ENCODE measurements at regions not wholly inside any gene's neighbourhood (a gene's known extent, or its start where the extent isn't known, plus 50 kb on each side); places are given as distances from the start of the nearest gene placed in this dataset.

DNA sequence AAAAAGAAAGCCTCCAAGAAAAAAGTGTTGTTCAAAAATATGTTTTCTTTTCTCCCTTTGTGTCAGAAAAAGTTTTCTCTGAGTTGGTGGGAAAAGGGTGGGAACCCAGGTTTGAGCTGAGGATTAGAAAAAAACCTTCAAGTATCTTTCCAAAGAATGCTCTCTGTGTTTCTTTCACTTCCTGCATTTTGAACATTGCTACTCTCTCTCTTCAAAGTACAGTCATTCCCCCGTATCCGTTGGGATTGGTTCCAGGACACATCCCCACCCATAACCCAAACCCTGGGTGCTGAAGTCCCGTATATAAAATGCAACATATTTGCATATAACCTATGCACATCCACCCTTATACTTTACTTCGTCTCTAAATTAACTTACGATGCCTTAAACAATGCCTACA lies 139.6 kb downstream of the TMCO5A start:
- no peak for DNase-seq (ENCODE audit: extremely low spot score)
- TF ChIP-seq, protein P1, sequence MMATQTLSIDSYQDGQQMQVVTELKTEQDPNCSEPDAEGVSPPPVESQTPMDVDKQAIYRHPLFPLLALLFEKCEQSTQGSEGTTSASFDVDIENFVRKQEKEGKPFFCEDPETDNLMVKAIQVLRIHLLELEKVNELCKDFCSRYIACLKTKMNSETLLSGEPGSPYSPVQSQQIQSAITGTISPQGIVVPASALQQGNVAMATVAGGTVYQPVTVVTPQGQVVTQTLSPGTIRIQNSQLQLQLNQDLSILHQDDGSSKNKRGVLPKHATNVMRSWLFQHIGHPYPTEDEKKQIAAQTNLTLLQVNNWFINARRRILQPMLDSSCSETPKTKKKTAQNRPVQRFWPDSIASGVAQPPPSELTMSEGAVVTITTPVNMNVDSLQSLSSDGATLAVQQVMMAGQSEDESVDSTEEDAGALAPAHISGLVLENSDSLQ (IDR thresholded peaks at IDR 0.05): no peak
- ChIA-PET CTCF (interaction anchor here (0.5 to 1.0 kb wide), 2 partner anchors 79 to 642 kb away, joined by 3 to 4 read pairs; no protein-coding TSS in a partner anchor), POLR2A (interaction anchor here (0.6 to 0.8 kb wide), 3 partner anchors 25 to 396 kb away, joined by 3 to 4 read pairs (median 3); no protein-coding TSS in a partner anchor)

DNA sequence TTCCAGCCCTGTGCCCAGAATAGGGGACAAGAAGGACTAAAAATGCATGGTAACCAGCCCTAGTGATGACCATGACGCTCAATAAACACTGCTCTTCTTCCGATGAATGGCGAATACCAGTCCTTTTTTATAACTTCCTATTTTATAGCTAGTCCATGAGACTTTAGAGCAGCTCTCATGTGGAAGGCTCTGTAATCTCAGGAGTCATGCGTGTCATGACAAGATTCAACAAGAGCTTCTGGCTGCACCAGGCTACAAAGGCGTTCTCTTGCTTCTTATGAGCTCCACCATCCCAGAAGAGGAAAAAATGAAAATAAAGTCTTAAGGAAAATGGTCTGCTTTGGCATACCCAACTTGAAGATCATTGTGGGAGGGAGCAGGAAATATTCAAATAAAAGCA lies 141.0 kb downstream of the TMCO5A start:
- ChIA-PET POLR2A (interaction anchor here (0.8 kb wide), 1 partner anchor 175 kb away, joined by 3 read pairs; no protein-coding TSS in a partner anchor), CTCF (no interaction called here)
- TF ChIP-seq LEF1 (IDR thresholded peaks at IDR 0.05; ENCODE audit: borderline replicate concordance): no peak
- TF ChIP-seq, protein P1 (IDR thresholded peaks at IDR 0.05): no peak
- no peak for TF ChIP-seq HDGF (IDR thresholded peaks at IDR 0.05; ENCODE audit: borderline replicate concordance)
- no peak for TF ChIP-seq NFRKB (IDR thresholded peaks at IDR 0.05)
- no peak for TF ChIP-seq L3MBTL2 (conservative IDR thresholded peaks at IDR 0.05)
- no peak for DNase-seq (ENCODE audit: extremely low spot score)

DNA sequence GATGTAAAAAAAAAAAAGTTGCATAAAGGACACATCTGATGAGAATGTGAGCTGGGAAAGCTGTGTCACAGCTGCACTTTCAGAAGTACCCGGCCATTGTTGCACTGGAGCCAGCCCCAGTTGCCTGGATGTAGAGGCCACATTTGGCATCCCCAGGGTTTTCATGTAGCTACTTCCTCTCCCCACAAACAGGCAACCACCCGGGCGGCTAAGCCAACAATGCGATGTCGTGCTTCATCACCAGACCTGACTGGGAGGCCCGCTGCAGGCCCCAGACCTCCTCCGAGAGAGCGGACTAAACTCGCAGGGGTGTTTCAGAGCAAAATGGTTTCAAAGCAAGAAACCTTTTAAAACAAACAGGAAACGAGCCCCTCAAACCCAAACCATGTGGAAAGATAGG lies 142.3 kb downstream of the TMCO5A start:
- no peak for TF ChIP-seq ARNT (IDR thresholded peaks at IDR 0.05)
- no peak for TF ChIP-seq LEF1 (IDR thresholded peaks at IDR 0.05; ENCODE audit: borderline replicate concordance)
- no peak for TF ChIP-seq BHLHE40 (IDR thresholded peaks at IDR 0.05; ENCODE audit: borderline replicate concordance)
- no peak for TF ChIP-seq FOXM1 (IDR thresholded peaks at IDR 0.05; ENCODE audit: borderline replicate concordance)
- TF ChIP-seq FOXA1 (IDR thresholded peaks at IDR 0.05): no peak
- TF ChIP-seq TARDBP (IDR thresholded peaks at IDR 0.05): no peak
- TF ChIP-seq NFRKB (IDR thresholded peaks at IDR 0.05): no peak
- CTCF ChIA-PET: no interaction called here
- no peak for DNase-seq (ENCODE audit: extremely low spot score)
- POLR2A ChIA-PET: no interaction called here

DNA sequence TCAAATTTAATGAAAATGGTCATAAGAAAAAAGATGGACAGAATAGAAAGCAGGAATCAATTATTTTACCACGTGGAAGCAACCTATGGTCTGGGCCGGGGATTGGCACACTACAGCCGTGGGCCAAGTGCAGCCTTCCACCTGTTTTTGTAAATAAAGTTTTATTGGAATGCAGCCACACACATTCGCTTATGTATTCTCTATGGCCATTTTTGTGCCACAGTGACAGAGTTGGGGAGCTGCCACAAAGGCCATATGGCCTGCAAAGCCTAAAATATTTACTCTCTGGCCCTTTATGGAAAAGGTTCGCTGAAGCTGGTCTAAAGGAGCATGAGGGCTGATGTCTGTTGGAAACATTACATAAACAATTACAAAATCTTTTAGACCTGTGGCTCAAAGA lies 144.8 kb downstream of the TMCO5A start:
- DNase-seq (ENCODE audit: extremely low spot score): no peak
- ChIA-PET POLR2A (no interaction called here), CTCF (no interaction called here)
- TF ChIP-seq ZNF384 (IDR thresholded peaks at IDR 0.05): no peak
- TF ChIP-seq NFRKB (IDR thresholded peaks at IDR 0.05): no peak
- TF ChIP-seq SP1 (IDR thresholded peaks at IDR 0.05): no peak

DNA sequence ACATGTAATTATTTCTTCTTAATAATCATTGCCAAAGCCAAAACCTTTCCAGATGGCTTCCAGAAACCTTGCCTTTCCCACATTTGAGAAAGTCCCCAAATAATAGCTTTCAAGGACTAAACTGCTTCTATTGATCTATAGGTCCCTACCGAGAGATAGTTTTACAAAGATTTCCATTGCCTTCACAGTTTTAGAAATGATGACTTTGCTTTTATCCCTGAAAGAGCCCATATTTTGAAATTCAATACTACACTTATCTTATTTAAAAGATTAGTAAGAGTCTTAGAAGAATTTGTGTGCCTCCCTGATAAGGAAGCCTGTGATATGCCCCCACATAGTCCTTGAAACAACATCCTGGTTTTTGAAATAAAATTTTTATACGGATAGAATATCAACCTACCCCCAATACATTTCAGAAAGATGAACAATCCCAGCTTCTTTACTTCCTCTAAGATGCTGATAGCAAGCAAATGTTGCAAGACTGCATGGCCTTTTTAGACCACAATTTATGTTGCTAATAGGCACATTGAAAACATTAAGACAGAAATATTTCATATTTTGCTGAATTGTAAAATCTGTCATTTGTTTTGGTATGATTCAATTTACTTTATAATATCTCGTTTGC lies 146.3 kb downstream of the TMCO5A start:
- DNase-seq (ENCODE audit: extremely low spot score): no peak
- CTCF ChIA-PET: no interaction called here
- TF ChIP-seq NFRKB (IDR thresholded peaks at IDR 0.05) (no peak), BHLHE40 (IDR thresholded peaks at IDR 0.05; ENCODE audit: borderline replicate concordance) (no peak), L3MBTL2 (conservative IDR thresholded peaks at IDR 0.05) (no peak), FOXA1 (IDR thresholded peaks at IDR 0.05) (no peak), FOXM1 (IDR thresholded peaks at IDR 0.05; ENCODE audit: borderline replicate concordance) (no peak), FOXK2 (IDR thresholded peaks at IDR 0.05) (no peak), ARNT (IDR thresholded peaks at IDR 0.05) (no peak), LEF1 (IDR thresholded peaks at IDR 0.05; ENCODE audit: borderline replicate concordance) (no peak), ZNF384 (IDR thresholded peaks at IDR 0.05) (no peak), CTBP1 (IDR thresholded peaks at IDR 0.05; ENCODE audit: borderline replicate concordance) (no peak)
- TF ChIP-seq, protein P1 (IDR thresholded peaks at IDR 0.05): no peak
- POLR2A ChIA-PET: no interaction called here

DNA sequence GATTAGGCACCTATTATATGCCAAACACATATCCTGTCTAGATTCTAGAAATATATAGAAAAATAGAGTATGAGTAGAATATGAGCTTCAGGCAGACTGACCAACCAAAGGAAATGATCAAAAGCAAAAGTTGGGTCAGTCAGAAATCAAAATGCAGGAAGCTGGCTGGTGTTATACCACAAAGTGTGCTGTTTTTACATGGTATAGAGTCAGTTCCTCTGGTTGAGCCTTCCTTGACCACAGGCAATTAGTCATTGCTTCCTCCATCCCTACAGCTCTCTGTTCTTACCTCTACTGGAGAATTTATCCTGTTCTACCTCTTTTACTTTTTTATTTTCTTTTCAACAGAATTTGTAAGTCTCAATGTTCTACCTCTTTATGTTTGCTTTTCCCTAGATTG lies 149.8 kb downstream of the TMCO5A start:
- POLR2A ChIA-PET: interaction anchor here (1.2 kb wide), 1 partner anchor 12 kb away, joined by 6 read pairs; no protein-coding TSS in a partner anchor
- CTCF ChIA-PET: no interaction called here
- TF ChIP-seq TARDBP (IDR thresholded peaks at IDR 0.05) (no peak), L3MBTL2 (conservative IDR thresholded peaks at IDR 0.05) (no peak), ELF4 (IDR thresholded peaks at IDR 0.05) (no peak), LEF1 (IDR thresholded peaks at IDR 0.05; ENCODE audit: borderline replicate concordance) (no peak), SP1 (IDR thresholded peaks at IDR 0.05) (no peak), CTBP1 (IDR thresholded peaks at IDR 0.05; ENCODE audit: borderline replicate concordance) (no peak), FOXA1 (IDR thresholded peaks at IDR 0.05) (no peak), ZNF384 (IDR thresholded peaks at IDR 0.05) (no peak), SUZ12 (IDR thresholded peaks at IDR 0.05) (no peak), BHLHE40 (IDR thresholded peaks at IDR 0.05; ENCODE audit: borderline replicate concordance) (no peak), FOXK2 (IDR thresholded peaks at IDR 0.05) (no peak), FOXM1 (IDR thresholded peaks at IDR 0.05; ENCODE audit: borderline replicate concordance) (no peak), ARNT (IDR thresholded peaks at IDR 0.05) (no peak), HDGF (IDR thresholded peaks at IDR 0.05; ENCODE audit: borderline replicate concordance) (no peak)
- TF ChIP-seq, protein P1 (IDR thresholded peaks at IDR 0.05): no peak
- no peak for DNase-seq (ENCODE audit: extremely low spot score)

All from HEK293T (cell line).